BJ (cell line): ENCODE measurements at regions not wholly inside any gene's neighbourhood (a gene's known extent, or its start where the extent isn't known, plus 50 kb on each side); places are given as distances from the start of the nearest gene placed in this dataset.

Experiments
- CTCF ChIA-PET: fragments of 350-600 bp; formaldehyde crosslinking; extraction: SDS; loops from one replicate; lab custom pipeline; 2021; ENCODE audit warnings: antibody characterized with exemption, inconsistent platforms; lab: Yijun Ruan, JAX
- POLR2A ChIA-PET: fragments of 300-600 bp; sonication (Branson Sonifier 250); formaldehyde crosslinking; extraction: SDS; loops from one replicate; lab custom pipeline; 2021; ENCODE audit warnings: antibody characterized with exemption; lab: Charles Lee
- DNase-seq: peaks from one replicate; pipeline ENCODE4 v3.0.0-alpha.2; 2011; ENCODE audit warnings: low read depth
- H3K27me3 ChIP-seq: 2 replicates; pipeline ENCODE4 v1.6.0; 2011; ENCODE audit warnings: low read length; ENCODE audit not compliant: control insufficient read depth, insufficient read depth
- H3K36me3 ChIP-seq: 2 replicates; pipeline ENCODE4 v1.5.1; 2011; ENCODE audit warnings: low read length; ENCODE audit not compliant: control insufficient read depth, insufficient read depth
- H3K4me3 ChIP-seq: 2 replicates; pipeline ENCODE4 v1.5.1; 2011; ENCODE audit warnings: low read depth, mild to moderate bottlenecking, control low read depth, low read length
- CTCF ChIP-seq: IDR thresholded peaks from 2 replicates; pipeline ENCODE4 v1.5.1; 2011; ENCODE audit warnings: low read depth, mild to moderate bottlenecking, control low read depth, inconsistent platforms, low read length, moderate library complexity; ENCODE audit not compliant: insufficient read depth

GRCh38 chr13:48849515-48849914, 126.2 kb upstream of the FNDC3A start:
- ChIA-PET POLR2A (no interaction called here), CTCF (no interaction called here)
- no peak for TF ChIP-seq CTCF
- Histone ChIP-seq H3K4me3 (no peak overlapping the region), H3K36me3 (no peaks in the 10 kb centered on the region), H3K27me3 (no peaks in the 10 kb centered on the region)
- DNase-seq: no peak

- TF ChIP-seq CTCF: no peak
- ChIA-PET CTCF (no interaction called here), POLR2A (no interaction called here)
- Histone ChIP-seq H3K4me3 (no peak overlapping the region), H3K36me3 (no peaks in the 10 kb centered on the region), H3K27me3 (no peaks in the 10 kb centered on the region)
- no peak for DNase-seq
These were observed 124.0 kb upstream of the FNDC3A start for GRCh38 chr13:48851707-48852106.

- Histone ChIP-seq H3K36me3 (no peaks in the 10 kb centered on the region), H3K27me3 (no peaks in the 10 kb centered on the region), H3K4me3 (no peak overlapping the region)
- no peak for DNase-seq
- TF ChIP-seq CTCF: no peak
- ChIA-PET CTCF (no interaction called here), POLR2A (no interaction called here)
These were observed 122.6 kb upstream of the FNDC3A start for GRCh38 chr13:48852911-48853727.

- H3K4me3 ChIP-seq: no peak overlapping the region
- ChIA-PET CTCF (no interaction called here), POLR2A (no interaction called here)
- H3K27me3 ChIP-seq: no peaks in the 10 kb centered on the region
- TF ChIP-seq CTCF: no peak
- no peaks in the 10 kb centered on the region for H3K36me3 ChIP-seq
- DNase-seq: no peak
These were observed 122.0 kb upstream of the FNDC3A start for GRCh38 chr13:48853728-48854102.

GRCh38 chr13:48857576-48857975, 118.1 kb upstream of the FNDC3A start:
- H3K4me3 ChIP-seq: no peak overlapping the region
- CTCF ChIA-PET: interaction anchor here (0.7 kb wide), 1 partner anchor 25 kb away, joined by 3 read pairs; no protein-coding TSS in a partner anchor
- POLR2A ChIA-PET: no interaction called here
- no peak for DNase-seq
- TF ChIP-seq CTCF: no peak
- no peaks in the 10 kb centered on the region for H3K36me3 ChIP-seq
- H3K27me3 ChIP-seq: no peaks in the 10 kb centered on the region
